ENCODE measurements at regions not wholly inside any gene's neighbourhood (a gene's known extent, or its start where the extent isn't known, plus 50 kb on each side); places are given as distances from the start of the nearest gene placed in this dataset.

DNA sequence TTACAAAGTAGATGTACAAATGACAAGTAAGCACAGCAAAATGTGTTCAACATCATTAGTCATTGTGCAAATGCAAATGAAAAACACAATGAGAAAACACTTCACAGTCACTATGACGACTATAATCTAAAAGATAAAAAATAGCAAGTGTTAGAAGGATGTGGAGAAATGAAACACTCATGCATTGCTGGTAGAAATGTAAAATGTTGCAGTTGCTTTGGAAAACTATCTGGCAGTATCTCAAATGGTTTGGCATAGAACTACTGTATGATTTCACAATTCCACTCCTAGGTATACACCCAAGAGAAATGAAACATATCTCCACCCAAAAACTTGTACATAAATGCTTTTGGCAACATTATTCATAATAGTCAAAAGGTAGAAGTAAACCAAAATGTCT lies 459.7 kb upstream of the TRAM1L1 start:
- H3K4me2 ChIP-seq: no peak overlapping the region
- no peaks in the 10 kb centered on the region for H3K27me3 ChIP-seq (ENCODE audit: insufficient read depth, low read depth)
- H3K27ac ChIP-seq: no peak overlapping the region
- CTCF ChIA-PET: no interaction called here
- H3K4me3 ChIP-seq: no peak overlapping the region
- no peaks in the 10 kb centered on the region for H4K20me1 ChIP-seq (ENCODE audit: insufficient read depth)
- TF ChIP-seq, protein P1, sequence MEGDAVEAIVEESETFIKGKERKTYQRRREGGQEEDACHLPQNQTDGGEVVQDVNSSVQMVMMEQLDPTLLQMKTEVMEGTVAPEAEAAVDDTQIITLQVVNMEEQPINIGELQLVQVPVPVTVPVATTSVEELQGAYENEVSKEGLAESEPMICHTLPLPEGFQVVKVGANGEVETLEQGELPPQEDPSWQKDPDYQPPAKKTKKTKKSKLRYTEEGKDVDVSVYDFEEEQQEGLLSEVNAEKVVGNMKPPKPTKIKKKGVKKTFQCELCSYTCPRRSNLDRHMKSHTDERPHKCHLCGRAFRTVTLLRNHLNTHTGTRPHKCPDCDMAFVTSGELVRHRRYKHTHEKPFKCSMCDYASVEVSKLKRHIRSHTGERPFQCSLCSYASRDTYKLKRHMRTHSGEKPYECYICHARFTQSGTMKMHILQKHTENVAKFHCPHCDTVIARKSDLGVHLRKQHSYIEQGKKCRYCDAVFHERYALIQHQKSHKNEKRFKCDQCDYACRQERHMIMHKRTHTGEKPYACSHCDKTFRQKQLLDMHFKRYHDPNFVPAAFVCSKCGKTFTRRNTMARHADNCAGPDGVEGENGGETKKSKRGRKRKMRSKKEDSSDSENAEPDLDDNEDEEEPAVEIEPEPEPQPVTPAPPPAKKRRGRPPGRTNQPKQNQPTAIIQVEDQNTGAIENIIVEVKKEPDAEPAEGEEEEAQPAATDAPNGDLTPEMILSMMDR (conservative IDR thresholded peaks at IDR 0.05): no peak
- no peak for TF ChIP-seq EZH2 (IDR thresholded peaks at IDR 0.05; ENCODE audit: low read depth)
- POLR2A ChIA-PET (ENCODE audit: unreplicated experiment): no interaction called here
- no peak for DNase-seq
- H3K79me2 ChIP-seq (ENCODE audit: low read depth): no peaks in the 10 kb centered on the region
- H3K4me1 ChIP-seq (replicated peaks; ENCODE audit: insufficient read depth): no peaks in the 10 kb centered on the region
- no peak overlapping the region for H2AFZ ChIP-seq
- no peaks in the 10 kb centered on the region for H3K9me2 ChIP-seq (ENCODE audit: insufficient read depth)
- BruUV-seq (replicated peaks): no TSS peak
- H3K9me3 ChIP-seq (ENCODE audit: insufficient read depth, low read depth): no peaks in the 10 kb centered on the region
- no peaks in the 10 kb centered on the region for H3F3A ChIP-seq (ENCODE audit: insufficient read depth, low read depth)
- H3K36me3 ChIP-seq (ENCODE audit: low read depth): no peaks in the 10 kb centered on the region
- intact Hi-C loops (cut with micrococcal nuclease; ENCODE audit: unreplicated experiment): no loop called here

GRCh38 chr4:117549524-117549923 lies 464.1 kb upstream of the TRAM1L1 start:
- TF ChIP-seq, protein P1 (conservative IDR thresholded peaks at IDR 0.05): no peak
- no peak for TF ChIP-seq EZH2 (IDR thresholded peaks at IDR 0.05; ENCODE audit: low read depth)
- H3K36me3 ChIP-seq (ENCODE audit: low read depth): no peaks in the 10 kb centered on the region

DNA sequence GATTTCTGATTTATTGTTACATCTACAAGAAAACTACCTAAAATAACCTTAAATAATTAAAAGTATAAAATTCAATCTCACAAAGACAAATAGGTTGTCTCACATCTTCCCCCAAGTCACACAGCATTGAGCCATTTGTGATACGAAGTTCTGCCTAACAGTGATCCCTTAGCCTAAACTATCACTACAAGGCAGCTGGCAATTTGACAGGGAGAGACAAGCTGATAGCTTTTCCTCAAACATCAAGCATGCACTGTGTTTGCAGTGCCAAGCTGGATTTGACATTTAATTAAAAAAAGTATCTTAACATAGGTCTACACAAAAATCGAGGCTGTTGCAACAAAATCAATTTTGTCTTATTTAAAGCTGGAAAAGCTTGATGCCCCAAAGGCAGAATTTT lies 464.7 kb upstream of the TRAM1L1 start:
- no peaks in the 10 kb centered on the region for H3K36me3 ChIP-seq (ENCODE audit: low read depth)
- H3K9me3 ChIP-seq (ENCODE audit: insufficient read depth, low read depth): no peaks in the 10 kb centered on the region
- H3K27me3 ChIP-seq (ENCODE audit: insufficient read depth, low read depth): no peaks in the 10 kb centered on the region
- no peaks in the 10 kb centered on the region for H4K20me1 ChIP-seq (ENCODE audit: insufficient read depth)
- ChIA-PET CTCF (no interaction called here), POLR2A (ENCODE audit: unreplicated experiment) (no interaction called here)
- intact Hi-C loops (cut with micrococcal nuclease; ENCODE audit: unreplicated experiment): no loop called here
- DNase-seq: no peak
- H3F3A ChIP-seq (ENCODE audit: insufficient read depth, low read depth): no peaks in the 10 kb centered on the region
- H3K4me1 ChIP-seq (replicated peaks; ENCODE audit: insufficient read depth): no peaks in the 10 kb centered on the region
- H3K79me2 ChIP-seq (ENCODE audit: low read depth): no peaks in the 10 kb centered on the region
- H3K27ac ChIP-seq: no peak overlapping the region
- no peak overlapping the region for H3K4me3 ChIP-seq
- no peak for TF ChIP-seq EZH2 (IDR thresholded peaks at IDR 0.05; ENCODE audit: low read depth)
- TF ChIP-seq, protein P1 (conservative IDR thresholded peaks at IDR 0.05): no peak
- H3K9me2 ChIP-seq (ENCODE audit: insufficient read depth): no peaks in the 10 kb centered on the region; the same call in 1 of the 2 replicates
- no peak overlapping the region for H3K4me2 ChIP-seq
- no peak overlapping the region for H2AFZ ChIP-seq
- BruUV-seq (replicated peaks): no TSS peak

More at GRCh38 chr4:117549524-117549923, 464.1 kb upstream of the TRAM1L1 start:
- Histone ChIP-seq H3F3A (ENCODE audit: insufficient read depth, low read depth) (no peaks in the 10 kb centered on the region), H3K79me2 (ENCODE audit: low read depth) (no peaks in the 10 kb centered on the region), H3K4me2 (no peak overlapping the region), H3K9me3 (ENCODE audit: insufficient read depth, low read depth) (no peaks in the 10 kb centered on the region), H3K27ac (no peak overlapping the region), H3K27me3 (ENCODE audit: insufficient read depth, low read depth) (no peaks in the 10 kb centered on the region), H4K20me1 (ENCODE audit: insufficient read depth) (no peaks in the 10 kb centered on the region), H2AFZ (no peak overlapping the region), H3K4me3 (no peak overlapping the region), H3K4me1 (replicated peaks; ENCODE audit: insufficient read depth) (no peaks in the 10 kb centered on the region), H3K9me2 (ENCODE audit: insufficient read depth) (no peaks in the 10 kb centered on the region; the same call in 1 of the 2 replicates)
- no TSS peak for BruUV-seq (replicated peaks)
- no peak for DNase-seq
- CTCF ChIA-PET: no interaction called here
- intact Hi-C loops (cut with micrococcal nuclease; ENCODE audit: unreplicated experiment): no loop called here
- POLR2A ChIA-PET (ENCODE audit: unreplicated experiment): no interaction called here

Measured in PC-9 (cell line).